Smooth muscle cell (in vitro differentiated cells): ENCODE measurements at regions not wholly inside any gene's neighbourhood (a gene's known extent, or its start where the extent isn't known, plus 50 kb on each side); places are given as distances from the start of the nearest gene placed in this dataset.

ENCODE experiments used
- DNase-seq: peaks from one replicate; lab custom pipeline; 2025; ENCODE audit not compliant: unreplicated experiment; lab: John Stamatoyannopoulos, UW
- H2AFZ ChIP-seq: fragments of 200-600 bp; sonication (generic); 2 replicates; pipeline ENCODE4 v1.6.0; 2016; ENCODE audit warnings: antibody characterized with exemption, low read depth, mild to moderate bottlenecking
- H3F3A ChIP-seq: fragments of 200-600 bp; sonication (generic); 2 replicates; pipeline ENCODE4 v1.6.0; 2017; ENCODE audit warnings: antibody characterized with exemption, low read depth
- H3K27ac ChIP-seq: fragments of 200-600 bp; sonication (generic); 2 replicates; pipeline ENCODE4 v1.5.1; 2016; ENCODE audit warnings: low read depth, mild to moderate bottlenecking
- H3K27me3 ChIP-seq: fragments of 200-600 bp; sonication (generic); 2 replicates; pipeline ENCODE4 v1.6.1; 2016; ENCODE audit warnings: low read depth, mild to moderate bottlenecking
- H3K36me3 ChIP-seq: fragments of 200-600 bp; sonication (generic); 2 replicates; pipeline ENCODE4 v1.5.1; 2016; ENCODE audit warnings: low read depth
- H3K4me1 ChIP-seq: fragments of 200-600 bp; sonication (generic); 2 replicates; pipeline ENCODE4 v1.5.1; 2016; ENCODE audit warnings: low read depth
- H3K4me2 ChIP-seq: fragments of 200-600 bp; sonication (generic); 2 replicates; pipeline ENCODE4 v1.6.0; 2016; ENCODE audit warnings: mild to moderate bottlenecking
- H3K4me3 ChIP-seq: fragments of 200-600 bp; sonication (generic); 2 replicates; pipeline ENCODE4 v1.5.1; 2016; ENCODE audit warnings: mild to moderate bottlenecking
- H3K79me2 ChIP-seq: fragments of 200-600 bp; sonication (generic); 2 replicates; pipeline ENCODE4 v1.6.0; 2016; ENCODE audit warnings: low read depth, mild to moderate bottlenecking
- H3K9ac ChIP-seq: fragments of 200-600 bp; sonication (generic); 2 replicates; pipeline ENCODE4 v1.6.0; 2016; ENCODE audit warnings: low read depth
- H3K9me3 ChIP-seq: fragments of 200-600 bp; sonication (generic); replicated peaks from 2 replicates; pipeline ENCODE4 v1.5.1; 2016; ENCODE audit warnings: low read depth
- H4K20me1 ChIP-seq: fragments of 200-600 bp; sonication (generic); 2 replicates; pipeline ENCODE4 v1.6.0; 2016; ENCODE audit warnings: low read depth
- WGBS: methylation state at CpG from one replicate; pipeline ENCODE4 v1.1.7; 2016; ENCODE audit warnings: low lambda C conversion rate; 5-methylcytosine and 5-hydroxymethylcytosine counted together
- TF ChIP-seq, protein P1 (sequence below): fragments of 200-600 bp; sonication (generic); IDR thresholded peaks from 2 replicates; pipeline ENCODE4 v1.5.1; 2017; ENCODE audit warnings: borderline replicate concordance, mild to moderate bottlenecking, antibody characterized with exemption; ENCODE audit not compliant: insufficient read depth, poor library complexity, severe bottlenecking

DNA sequence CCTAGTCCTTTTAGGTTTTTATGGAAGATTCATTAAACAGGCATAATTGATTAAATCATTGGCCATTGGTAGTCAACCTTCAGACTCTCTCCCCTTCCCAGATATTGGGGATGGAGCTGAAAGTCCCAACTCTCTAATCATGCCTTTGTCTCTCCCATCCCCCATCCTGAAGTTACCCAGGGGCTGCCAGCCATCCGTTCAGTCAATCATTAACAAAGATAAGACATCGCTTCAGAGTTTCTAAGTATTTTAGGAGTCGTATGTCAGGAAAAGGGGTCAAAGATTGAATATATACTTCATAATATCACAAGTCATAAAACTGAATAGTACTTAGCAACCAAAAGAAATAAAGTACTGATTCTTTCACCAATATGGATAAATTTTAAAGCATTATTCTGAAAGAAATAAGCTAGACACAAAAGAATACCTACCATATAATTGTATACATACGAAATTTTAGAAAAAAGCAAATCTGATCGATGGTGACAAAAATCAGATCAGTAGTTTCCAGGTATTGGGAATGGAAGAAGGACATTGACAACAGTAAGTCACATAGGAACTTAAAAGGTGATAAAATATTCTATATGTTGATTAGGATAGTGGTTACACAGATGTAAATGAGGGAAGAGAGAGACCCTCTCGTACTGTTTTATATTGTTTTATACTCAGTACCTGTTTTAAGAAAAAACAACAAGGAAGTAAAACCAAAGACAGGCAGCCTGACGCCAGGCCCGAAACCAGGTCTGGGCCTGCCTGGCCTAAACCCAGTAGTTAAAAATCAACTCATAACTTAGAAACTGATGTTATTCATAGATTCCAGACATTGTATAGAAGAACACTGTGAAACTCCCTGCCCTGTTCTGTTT, 414.4 kb downstream of the DAD1 start:
- no peak overlapping the region for H3K4me3 ChIP-seq
- no peak overlapping the region for H2AFZ ChIP-seq
- no peaks in the 10 kb centered on the region for H3K79me2 ChIP-seq
- 87% methylated on average over 8 of the region's 8 CpGs for WGBS
- no peaks in the 10 kb centered on the region for H3K36me3 ChIP-seq
- H3K27me3 ChIP-seq: no peaks in the 10 kb centered on the region
- no peaks in the 10 kb centered on the region for H3K4me1 ChIP-seq
- H3K9ac ChIP-seq: no peak overlapping the region
- H4K20me1 ChIP-seq: no peaks in the 10 kb centered on the region
- TF ChIP-seq, protein P1, sequence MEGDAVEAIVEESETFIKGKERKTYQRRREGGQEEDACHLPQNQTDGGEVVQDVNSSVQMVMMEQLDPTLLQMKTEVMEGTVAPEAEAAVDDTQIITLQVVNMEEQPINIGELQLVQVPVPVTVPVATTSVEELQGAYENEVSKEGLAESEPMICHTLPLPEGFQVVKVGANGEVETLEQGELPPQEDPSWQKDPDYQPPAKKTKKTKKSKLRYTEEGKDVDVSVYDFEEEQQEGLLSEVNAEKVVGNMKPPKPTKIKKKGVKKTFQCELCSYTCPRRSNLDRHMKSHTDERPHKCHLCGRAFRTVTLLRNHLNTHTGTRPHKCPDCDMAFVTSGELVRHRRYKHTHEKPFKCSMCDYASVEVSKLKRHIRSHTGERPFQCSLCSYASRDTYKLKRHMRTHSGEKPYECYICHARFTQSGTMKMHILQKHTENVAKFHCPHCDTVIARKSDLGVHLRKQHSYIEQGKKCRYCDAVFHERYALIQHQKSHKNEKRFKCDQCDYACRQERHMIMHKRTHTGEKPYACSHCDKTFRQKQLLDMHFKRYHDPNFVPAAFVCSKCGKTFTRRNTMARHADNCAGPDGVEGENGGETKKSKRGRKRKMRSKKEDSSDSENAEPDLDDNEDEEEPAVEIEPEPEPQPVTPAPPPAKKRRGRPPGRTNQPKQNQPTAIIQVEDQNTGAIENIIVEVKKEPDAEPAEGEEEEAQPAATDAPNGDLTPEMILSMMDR: no peak
- H3K27ac ChIP-seq: no peak overlapping the region
- no peak overlapping the region for H3K4me2 ChIP-seq
- no peak for DNase-seq
- H3F3A ChIP-seq: no peaks in the 10 kb centered on the region
- H3K9me3 ChIP-seq: no peaks in the 10 kb centered on the region

DNA sequence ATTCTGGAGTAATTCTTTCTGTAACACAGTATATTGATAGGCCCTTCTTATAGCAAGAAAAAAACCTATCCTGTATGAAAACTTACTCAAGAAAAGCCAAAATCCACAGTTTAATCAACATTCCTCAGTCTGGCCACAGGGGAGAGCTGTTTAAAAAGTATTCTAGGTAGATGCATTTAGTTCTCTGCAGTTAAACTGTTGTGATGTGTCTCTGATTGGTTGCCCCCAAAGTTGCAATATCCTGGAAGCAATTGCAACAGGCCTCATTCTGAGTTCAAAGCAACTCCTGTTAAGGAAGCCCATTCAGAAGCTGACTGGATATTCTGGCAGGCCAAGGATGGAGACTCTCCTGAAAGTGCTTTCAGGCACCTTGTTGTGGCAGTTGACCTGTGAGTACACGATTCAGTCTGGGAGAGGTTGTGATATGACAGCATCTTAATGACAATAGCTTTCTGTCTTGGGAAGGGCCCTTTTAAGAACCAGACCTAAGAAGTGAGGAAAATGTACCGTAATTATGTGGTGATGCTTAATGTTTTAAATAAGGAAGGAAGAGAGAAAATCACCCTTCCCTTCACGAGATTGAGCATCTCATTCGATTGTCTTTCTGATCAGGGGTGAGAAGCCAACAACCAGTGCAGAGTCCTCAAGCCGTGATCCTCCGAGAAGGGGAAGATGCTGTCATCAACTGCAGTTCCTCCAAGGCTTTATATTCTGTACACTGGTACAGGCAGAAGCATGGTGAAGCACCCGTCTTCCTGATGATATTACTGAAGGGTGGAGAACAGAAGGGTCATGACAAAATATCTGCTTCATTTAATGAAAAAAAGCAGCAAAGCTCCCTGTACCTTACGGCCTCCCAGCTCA, 420.7 kb downstream of the DAD1 start:
- H2AFZ ChIP-seq: no peak overlapping the region
- TF ChIP-seq, protein P1: no peak
- H3K36me3 ChIP-seq: no peaks in the 10 kb centered on the region
- H3F3A ChIP-seq: no peaks in the 10 kb centered on the region
- no peak overlapping the region for H3K9ac ChIP-seq
- H3K9me3 ChIP-seq: no peaks in the 10 kb centered on the region
- no peak for DNase-seq
- no peaks in the 10 kb centered on the region for H3K4me1 ChIP-seq
- H4K20me1 ChIP-seq: no peaks in the 10 kb centered on the region
- 93% methylated on average over 8 of the region's 8 CpGs for WGBS
- H3K27me3 ChIP-seq: no peaks in the 10 kb centered on the region
- H3K4me2 ChIP-seq: no peak overlapping the region
- no peak overlapping the region for H3K27ac ChIP-seq
- H3K79me2 ChIP-seq: no peaks in the 10 kb centered on the region
- H3K4me3 ChIP-seq: no peak overlapping the region

DNA sequence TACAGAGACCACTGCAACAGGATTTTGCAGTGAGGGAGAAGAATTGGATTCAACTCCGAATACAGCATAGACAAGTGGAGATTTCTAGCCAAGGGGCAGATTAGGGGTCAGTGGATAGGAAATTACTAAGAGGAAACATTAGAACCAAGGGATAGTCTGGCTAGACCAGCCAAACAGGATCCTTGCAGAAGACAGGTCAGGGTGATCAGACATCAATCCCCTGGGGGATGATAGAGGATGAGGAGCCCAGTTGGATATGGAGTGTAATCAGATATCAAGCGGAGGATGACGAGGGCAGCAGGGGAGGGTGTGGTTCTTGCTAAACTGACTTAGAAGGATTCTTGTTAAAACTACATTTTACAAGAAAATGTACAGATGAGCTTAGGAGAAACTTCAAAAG, 424.4 kb downstream of the DAD1 start:
- H2AFZ ChIP-seq: no peak overlapping the region
- H3K9me3 ChIP-seq: no peaks in the 10 kb centered on the region
- no peaks in the 10 kb centered on the region for H3K79me2 ChIP-seq
- H3K4me1 ChIP-seq: no peaks in the 10 kb centered on the region
- no peak overlapping the region for H3K4me3 ChIP-seq
- H3K27me3 ChIP-seq: no peaks in the 10 kb centered on the region
- H3K9ac ChIP-seq: no peak overlapping the region
- H3F3A ChIP-seq: no peaks in the 10 kb centered on the region
- no peak overlapping the region for H3K4me2 ChIP-seq
- H4K20me1 ChIP-seq: no peaks in the 10 kb centered on the region
- WGBS: 63% methylated on average over 3 of the region's 3 CpGs
- TF ChIP-seq, protein P1: no peak
- H3K36me3 ChIP-seq: no peaks in the 10 kb centered on the region
- H3K27ac ChIP-seq: no peak overlapping the region
- no peak for DNase-seq
